Parathyroid adenoma (tissue), 2 donors: ENCODE measurements at regions not wholly inside any gene's neighbourhood (a gene's known extent, or its start where the extent isn't known, plus 50 kb on each side); places are given as distances from the start of the nearest gene placed in this dataset.

Experiments used
- H2AFZ ChIP-seq: fragments of 300-600 bp; sonication (generic); one replicate; pipeline ENCODE4 v1.7.0; 2017; ENCODE audit warnings: antibody characterized with exemption, mild to moderate bottlenecking
- H3K27ac ChIP-seq: fragments of 300-600 bp; sonication (generic); one replicate; pipeline ENCODE4 v1.7.0; 2017
- H3K27me3 ChIP-seq: fragments of 300-600 bp; sonication (generic); one replicate; pipeline ENCODE4 v1.7.0; 2017; ENCODE audit warnings: low read length; ENCODE audit not compliant: control insufficient read depth, insufficient read depth
- H3K36me3 ChIP-seq: fragments of 300-600 bp; sonication (generic); one replicate; pipeline ENCODE4 v1.7.0; 2017; ENCODE audit warnings: low read length; ENCODE audit not compliant: control insufficient read depth, insufficient read depth
- H3K4me1 ChIP-seq: fragments of 300-600 bp; sonication (generic); one replicate; pipeline ENCODE4 v1.7.0; 2017; ENCODE audit warnings: control low read depth
- H3K4me2 ChIP-seq: fragments of 300-600 bp; sonication (generic); one replicate; pipeline ENCODE4 v1.7.0; 2017; ENCODE audit warnings: low read length
- H3K4me3 ChIP-seq: fragments of 300-600 bp; sonication (generic); one replicate; pipeline ENCODE4 v1.7.0; 2017; ENCODE audit warnings: low read depth, low read length
- H3K79me2 ChIP-seq: fragments of 300-600 bp; sonication (generic); one replicate; pipeline ENCODE4 v1.7.0; 2017; ENCODE audit warnings: control low read depth
- H3K9ac ChIP-seq: fragments of 300-600 bp; sonication (generic); one replicate; pipeline ENCODE4 v1.7.0; 2017; ENCODE audit warnings: mild to moderate bottlenecking
- H3K9me3 ChIP-seq: fragments of 300-600 bp; sonication (generic); one replicate; pipeline ENCODE4 v1.7.0; 2017; ENCODE audit warnings: low read length; ENCODE audit not compliant: control insufficient read depth
- CTCF ChIP-seq: fragments of 300-600 bp; sonication (generic); IDR thresholded peaks from one replicate; pipeline ENCODE4 v1.7.0; 2017; ENCODE audit warnings: antibody characterized with exemption, mild to moderate bottlenecking
- donor health status: primary hyperparathyroidism.

GRCh38 chr3:74410276-74410941, 204.1 kb downstream of the CNTN3 start:
- H2AFZ ChIP-seq, result no peak overlapping the region
- no peak overlapping the region for H3K4me2 ChIP-seq
- H3K27me3 ChIP-seq, result no peaks in the 10 kb centered on the region
- H3K4me1 ChIP-seq, result no peaks in the 10 kb centered on the region
- H3K9me3 ChIP-seq, result no peaks in the 10 kb centered on the region
- H3K4me3 ChIP-seq, result no peak overlapping the region
- H3K79me2 ChIP-seq, result no peaks in the 10 kb centered on the region
- TF ChIP-seq CTCF, result no peak
- no peak overlapping the region for H3K27ac ChIP-seq
- H3K9ac ChIP-seq, result no peak overlapping the region
- no peaks in the 10 kb centered on the region for H3K36me3 ChIP-seq

- TF ChIP-seq CTCF, result no peak
- H3K27ac ChIP-seq, result no peak overlapping the region
- H3K27me3 ChIP-seq, result no peaks in the 10 kb centered on the region
- H3K4me3 ChIP-seq, result no peak overlapping the region
- H3K4me1 ChIP-seq, result no peaks in the 10 kb centered on the region
- H3K4me2 ChIP-seq, result no peak overlapping the region
- no peak overlapping the region for H2AFZ ChIP-seq
- H3K9me3 ChIP-seq, result no peaks in the 10 kb centered on the region
- H3K36me3 ChIP-seq, result no peaks in the 10 kb centered on the region
- H3K9ac ChIP-seq, result no peak overlapping the region
- H3K79me2 ChIP-seq, result no peaks in the 10 kb centered on the region
These were observed 205.4 kb downstream of the CNTN3 start for GRCh38 chr3:74409066-74409465.

- H3K27me3 ChIP-seq, result no peaks in the 10 kb centered on the region
- H3K4me3 ChIP-seq, result no peak overlapping the region
- H3K9me3 ChIP-seq, result no peaks in the 10 kb centered on the region
- H3K9ac ChIP-seq, result no peak overlapping the region
- no peaks in the 10 kb centered on the region for H3K79me2 ChIP-seq
- TF ChIP-seq CTCF, result no peak
- no peak overlapping the region for H2AFZ ChIP-seq
- no peaks in the 10 kb centered on the region for H3K4me1 ChIP-seq
- no peaks in the 10 kb centered on the region for H3K36me3 ChIP-seq
- no peak overlapping the region for H3K4me2 ChIP-seq
- no peak overlapping the region for H3K27ac ChIP-seq
These were observed 211.2 kb downstream of the CNTN3 start for GRCh38 chr3:74403307-74403706.

- Histone ChIP-seq H3K27ac (no peak overlapping the region), H3K36me3 (no peaks in the 10 kb centered on the region), H2AFZ (no peak overlapping the region), H3K4me3 (no peak overlapping the region), H3K27me3 (no peaks in the 10 kb centered on the region), H3K79me2 (no peaks in the 10 kb centered on the region), H3K4me2 (no peak overlapping the region), H3K9ac (no peak overlapping the region), H3K4me1 (no peaks in the 10 kb centered on the region), H3K9me3 (no peaks in the 10 kb centered on the region)
- no peak for TF ChIP-seq CTCF
These were observed 211.6 kb downstream of the CNTN3 start for GRCh38 chr3:74402821-74403220.

GRCh38 chr3:74393426-74393825, 221.0 kb downstream of the CNTN3 start:
- H3K9ac ChIP-seq, result no peak overlapping the region
- no peak overlapping the region for H3K27ac ChIP-seq
- H3K27me3 ChIP-seq, result no peaks in the 10 kb centered on the region
- H2AFZ ChIP-seq, result no peak overlapping the region
- H3K4me3 ChIP-seq, result no peak overlapping the region
- H3K9me3 ChIP-seq, result no peaks in the 10 kb centered on the region
- no peak overlapping the region for H3K4me2 ChIP-seq
- H3K36me3 ChIP-seq, result no peaks in the 10 kb centered on the region
- H3K79me2 ChIP-seq, result no peaks in the 10 kb centered on the region
- TF ChIP-seq CTCF, result no peak
- no peaks in the 10 kb centered on the region for H3K4me1 ChIP-seq
